Activated CD4-positive, alpha-beta memory T cell treated with anti-CD3 and anti-CD28 coated beads for 36 hours (primary cell): ENCODE measurements at regions not wholly inside any gene's neighbourhood (a gene's known extent, or its start where the extent isn't known, plus 50 kb on each side); places are given as distances from the start of the nearest gene placed in this dataset.
"Not testable (repeated sequence)": the region's sequence is repeated elsewhere in the genome, so short reads cannot be mapped to it uniquely, and the experiment has no call there.

Source experiments
- CTCF ChIA-PET: fragments of 350-600 bp; sonication (Branson Sonifier 250); formaldehyde crosslinking; loops from one replicate; lab custom pipeline; 2021; ENCODE audit warnings: antibody characterized with exemption, inconsistent platforms; lab: Charles Lee
- POLR2A ChIA-PET: fragments of 350-600 bp; sonication (Branson Sonifier 250); formaldehyde crosslinking; loops from one replicate; lab custom pipeline; 2021; ENCODE audit warnings: antibody characterized with exemption; lab: Charles Lee
- DNase-seq: peaks from one replicate; pipeline ENCODE4 v3.0.0-alpha.2; 2020
- H3K27ac Mint-ChIP-seq: one replicate; pipeline ENCODE4 v1.8.0; 2021; ENCODE audit warnings: mixed read lengths
- H3K27me3 Mint-ChIP-seq: one replicate; pipeline ENCODE4 v1.8.0; 2021; ENCODE audit warnings: mixed read lengths
- H3K36me3 Mint-ChIP-seq: one replicate; pipeline ENCODE4 v1.8.0; 2021; ENCODE audit warnings: mixed read lengths
- H3K4me1 Mint-ChIP-seq: one replicate; pipeline ENCODE4 v1.8.0; 2021; ENCODE audit warnings: low read depth, mixed read lengths
- H3K4me3 Mint-ChIP-seq: one replicate; pipeline ENCODE4 v1.8.0; 2021; ENCODE audit warnings: mild to moderate bottlenecking, mixed read lengths
- H3K9me3 Mint-ChIP-seq: one replicate; pipeline ENCODE4 v1.8.0; 2021; ENCODE audit warnings: mixed read lengths
- intact Hi-C: fragments of 100-400 bp; cut with micrococcal nuclease; formaldehyde crosslinking; loops from one replicate; pipeline ENCODE4 v1.15.1; 2023

DNA sequence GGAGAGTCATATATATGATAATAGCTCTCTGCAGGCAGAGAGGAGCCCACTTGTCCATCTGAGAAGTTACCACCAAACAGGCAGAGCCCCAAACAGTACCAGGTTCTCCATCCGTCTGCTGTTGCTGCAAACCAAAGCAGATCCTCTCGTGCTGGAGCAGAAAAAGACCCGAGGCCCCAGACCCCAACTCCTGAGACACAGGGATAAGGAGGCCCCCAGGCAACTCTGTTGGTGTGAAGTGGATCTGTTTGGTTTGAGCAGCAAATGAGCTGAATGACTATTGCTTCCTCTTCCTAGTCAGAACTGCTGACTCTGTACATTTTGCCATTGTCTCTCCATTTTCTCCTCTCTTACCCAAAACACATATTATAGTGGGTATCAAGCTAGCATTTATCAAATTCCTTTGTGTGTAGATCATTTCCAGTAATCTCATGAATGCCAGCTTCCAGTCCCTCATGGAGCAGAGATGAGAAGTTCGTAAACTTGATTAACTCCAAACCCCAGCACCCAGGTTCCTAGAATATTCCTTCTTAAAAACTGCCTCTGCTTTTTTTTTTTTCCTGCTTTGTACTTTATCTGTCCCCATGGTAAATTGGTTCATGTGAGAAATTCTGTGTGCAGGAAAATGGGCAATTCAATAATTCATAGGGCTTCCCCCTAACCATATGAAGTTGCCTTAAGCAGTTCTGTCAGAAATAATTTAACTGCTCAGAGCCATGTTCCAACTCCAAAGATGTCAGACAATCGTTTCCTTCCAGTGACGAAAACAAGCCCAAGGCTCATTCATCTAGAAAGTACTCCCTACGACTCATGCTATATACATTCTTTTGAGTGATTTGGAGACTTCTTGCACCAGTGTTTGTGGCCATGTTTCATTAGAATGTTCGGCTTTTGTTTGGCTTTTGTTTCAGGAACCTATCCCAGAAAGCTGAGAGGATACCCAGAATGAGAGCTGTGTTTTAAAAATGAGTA is 98.6 kb upstream of the ATXN3L start:
- Mint-ChIP-seq H3K36me3 (no peaks in the 10 kb centered on the region), H3K4me1 (peaks cover 10% of the 10 kb centered on the region), H3K27ac (no peak overlapping the region), H3K27me3 (no peaks in the 10 kb centered on the region), H3K4me3 (no peak overlapping the region), H3K9me3 (no peaks in the 10 kb centered on the region)
- intact Hi-C loops = loop anchor here (2.0 to 10.0 kb wide), 2 partner anchors 32 to 56 kb away; no protein-coding TSS in a partner anchor
- CTCF ChIA-PET = interaction anchor here (0.6 kb wide), 1 partner anchor 73 kb away, joined by 3 read pairs; no protein-coding TSS in a partner anchor
- no peak for DNase-seq
- POLR2A ChIA-PET = interaction anchor here (0.7 kb wide), 1 partner anchor 448 kb away, joined by 4 read pairs; no protein-coding TSS in a partner anchor

DNA sequence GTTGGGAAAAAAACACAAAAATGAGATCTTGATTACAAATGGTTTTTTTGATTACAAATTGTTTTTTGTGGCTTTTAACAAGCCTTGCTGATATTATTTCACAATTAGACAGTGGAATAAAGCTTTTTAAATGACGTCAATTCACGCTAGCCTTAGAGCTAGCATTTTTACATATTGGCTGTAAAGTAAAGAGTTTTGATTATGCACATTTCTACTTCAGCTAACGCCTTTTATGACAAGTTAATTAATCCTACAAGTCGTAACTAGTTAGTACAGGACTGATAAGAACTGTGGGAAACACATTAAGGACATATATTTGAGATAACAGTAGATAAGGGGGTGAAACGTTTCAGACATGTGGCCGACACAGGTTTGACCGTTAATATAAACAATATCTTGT is 95.7 kb upstream of the ATXN3L start:
- intact Hi-C loops = loop anchor here (10.0 kb wide), 1 partner anchor 59 kb away; no protein-coding TSS in a partner anchor
- H3K27ac Mint-ChIP-seq = no peak overlapping the region
- H3K4me3 Mint-ChIP-seq = no peak overlapping the region
- H3K9me3 Mint-ChIP-seq = no peaks in the 10 kb centered on the region
- ChIA-PET CTCF (no interaction called here), POLR2A (no interaction called here)
- H3K27me3 Mint-ChIP-seq = no peaks in the 10 kb centered on the region
- no peaks in the 10 kb centered on the region for H3K36me3 Mint-ChIP-seq
- H3K4me1 Mint-ChIP-seq = peaks cover 8% of the 10 kb centered on the region
- DNase-seq = no peak

DNA sequence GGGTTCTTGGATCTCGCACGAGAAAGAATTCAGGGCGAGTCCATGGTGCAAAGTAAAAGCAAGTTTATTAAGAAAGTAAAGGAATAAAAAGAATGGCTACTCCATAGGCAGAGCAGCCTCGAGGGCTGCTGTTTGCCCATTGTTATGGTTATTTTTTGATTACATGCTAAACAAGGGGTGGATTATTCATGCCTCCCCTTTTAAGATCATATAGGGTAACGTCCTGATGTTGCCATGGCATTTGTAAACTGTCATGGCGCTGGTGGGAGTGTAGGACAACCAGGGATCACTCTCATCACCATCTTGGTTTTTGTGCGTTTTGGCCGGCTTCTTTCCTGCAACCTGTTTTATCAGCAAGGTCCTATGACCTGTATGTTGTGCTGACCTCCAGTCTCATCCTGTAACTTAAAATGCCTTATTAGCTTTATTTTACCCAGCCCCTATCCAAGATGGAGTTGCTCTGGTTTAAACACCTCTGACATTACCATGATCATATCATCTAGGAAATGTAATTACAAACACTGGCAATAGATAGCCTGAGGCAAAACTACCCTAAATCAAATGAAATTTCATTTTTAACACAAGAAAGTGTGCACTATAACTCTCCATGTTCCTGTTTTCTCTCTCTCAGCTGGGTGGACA is 94.3 kb upstream of the ATXN3L start:
- H3K27me3 Mint-ChIP-seq = no peaks in the 10 kb centered on the region
- H3K4me3 Mint-ChIP-seq = no peak overlapping the region
- no peak overlapping the region for H3K27ac Mint-ChIP-seq
- ChIA-PET POLR2A (no interaction called here), CTCF (interaction anchor here (1.1 kb wide), 1 partner anchor 9 kb away, joined by 3 read pairs; no protein-coding TSS in a partner anchor)
- no peaks in the 10 kb centered on the region for H3K36me3 Mint-ChIP-seq
- no peaks in the 10 kb centered on the region for H3K9me3 Mint-ChIP-seq
- intact Hi-C loops = loop anchor here (10.0 kb wide), 1 partner anchor 61 kb away; no protein-coding TSS in a partner anchor
- H3K4me1 Mint-ChIP-seq = peaks cover 6% of the 10 kb centered on the region
- DNase-seq = no peak

DNA sequence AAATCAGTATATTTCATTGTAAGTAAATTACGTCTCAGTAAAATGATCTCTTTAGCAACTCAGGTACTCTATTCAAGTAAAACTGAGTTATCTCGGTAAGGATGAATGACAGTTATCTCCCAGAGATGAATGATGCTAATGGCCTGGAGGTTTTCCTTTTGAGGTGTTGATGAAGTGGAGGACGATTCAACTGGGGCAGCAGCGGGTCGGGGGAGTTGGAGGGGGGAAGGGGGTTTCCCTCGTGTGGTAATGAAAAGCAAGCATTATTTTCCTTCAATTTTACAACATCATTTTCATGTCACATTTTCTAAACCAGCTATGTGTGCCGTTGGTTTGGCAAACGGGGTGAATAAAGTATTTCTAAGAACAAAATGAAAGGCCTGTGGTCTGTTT is 92.4 kb upstream of the ATXN3L start:
- Mint-ChIP-seq H3K4me3 (no peak overlapping the region), H3K27ac (no peak overlapping the region), H3K27me3 (no peaks in the 10 kb centered on the region), H3K9me3 (no peaks in the 10 kb centered on the region), H3K36me3 (peaks cover 2% of the 10 kb centered on the region), H3K4me1 (no peaks in the 10 kb centered on the region)
- no peak for DNase-seq
- ChIA-PET POLR2A (no interaction called here), CTCF (interaction anchor here (1.5 kb wide), 1 partner anchor 466 kb away, joined by 4 read pairs; no protein-coding TSS in a partner anchor)
- intact Hi-C loops = loop anchor here (10.0 kb wide), 1 partner anchor 63 kb away; no protein-coding TSS in a partner anchor

DNA sequence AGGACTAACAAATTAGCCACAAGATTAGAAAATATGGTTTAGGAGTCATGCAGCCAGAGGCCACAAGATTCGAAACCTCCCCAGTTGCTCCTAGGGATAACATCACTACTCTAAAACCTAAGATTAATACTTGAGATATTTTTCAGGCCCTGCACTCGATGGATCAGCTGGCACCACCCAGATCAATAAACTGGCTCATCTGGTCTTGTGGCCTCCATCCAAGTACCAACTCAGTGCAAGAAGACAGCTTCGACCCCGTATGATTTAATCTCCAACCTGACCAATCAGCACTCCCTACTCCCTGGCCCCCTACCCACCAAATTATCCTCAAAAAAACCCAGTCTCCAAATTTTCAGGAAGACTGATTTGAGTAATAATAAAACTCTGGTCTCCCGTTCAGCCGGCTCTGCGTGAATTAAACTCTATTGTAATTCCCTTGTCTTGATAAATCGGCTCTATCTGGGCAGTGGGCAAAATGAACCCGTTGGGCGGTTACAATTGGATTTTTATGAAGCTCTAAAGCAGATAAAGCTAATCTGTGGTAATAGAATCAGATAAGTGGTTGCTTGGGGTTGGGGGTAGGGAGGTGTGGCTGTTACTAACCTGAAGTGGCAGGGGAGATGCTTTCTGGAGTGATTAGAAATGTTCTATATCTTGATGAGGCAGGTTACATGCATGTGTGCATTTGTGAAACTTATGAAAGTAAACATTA is 91.8 kb upstream of the ATXN3L start:
- CTCF ChIA-PET = interaction anchor here (1.5 kb wide), 1 partner anchor 465 kb away, joined by 4 read pairs; no protein-coding TSS in a partner anchor
- intact Hi-C loops = loop anchor here (10.0 kb wide), 1 partner anchor 63 kb away; no protein-coding TSS in a partner anchor
- POLR2A ChIA-PET = no interaction called here
- no peak for DNase-seq
- Mint-ChIP-seq H3K4me1 (no peaks in the 10 kb centered on the region), H3K9me3 (no peaks in the 10 kb centered on the region), H3K27ac (no peak overlapping the region), H3K36me3 (peaks cover 2% of the 10 kb centered on the region), H3K4me3 (no peak overlapping the region), H3K27me3 (no peaks in the 10 kb centered on the region)

DNA sequence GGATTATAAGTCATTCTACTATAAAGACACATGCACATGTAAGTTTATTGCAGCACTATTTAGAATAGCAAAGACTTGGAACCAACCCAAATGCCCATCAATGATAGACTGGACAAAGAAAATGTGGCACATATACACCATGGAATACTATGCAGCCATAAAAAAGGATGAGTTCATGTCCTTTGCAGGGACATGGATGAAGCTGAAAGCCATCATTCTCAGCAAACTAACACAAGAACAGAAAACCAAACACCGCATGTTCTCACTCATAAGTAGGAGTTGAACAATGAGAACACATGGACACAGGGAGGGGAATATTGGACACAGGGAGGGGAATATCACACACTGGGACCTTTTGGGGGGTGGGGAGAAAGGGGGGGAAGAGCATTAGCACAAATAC is 88.7 kb upstream of the ATXN3L start:
- H3K9me3 Mint-ChIP-seq, H3K36me3 Mint-ChIP-seq, H3K27ac Mint-ChIP-seq, CTCF ChIA-PET, intact Hi-C loops, H3K4me3 Mint-ChIP-seq, H3K4me1 Mint-ChIP-seq, DNase-seq, POLR2A ChIA-PET, H3K27me3 Mint-ChIP-seq: not testable (repeated sequence)

DNA sequence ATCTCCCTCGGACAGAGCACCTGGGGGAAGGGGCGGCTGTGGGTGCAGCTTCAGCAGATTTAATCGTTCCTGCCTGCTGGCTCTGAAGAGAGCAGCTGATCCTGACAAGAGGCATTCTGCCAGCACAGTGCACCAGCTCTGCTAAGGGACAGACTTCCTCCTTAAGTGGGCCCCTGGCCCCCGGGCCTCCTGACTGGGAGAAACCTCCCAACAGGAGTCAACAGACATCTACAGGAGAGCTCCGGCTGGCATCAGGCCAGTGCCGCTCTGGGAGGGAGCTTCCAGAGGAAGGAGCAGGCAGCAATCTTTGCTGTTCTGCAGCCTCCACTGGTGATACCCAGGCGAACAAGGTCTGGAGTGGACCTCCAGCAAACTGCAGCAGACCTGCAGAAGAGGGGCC is 84.9 kb upstream of the ATXN3L start:
- CTCF ChIA-PET, H3K4me3 Mint-ChIP-seq, H3K9me3 Mint-ChIP-seq, POLR2A ChIA-PET, H3K36me3 Mint-ChIP-seq, intact Hi-C loops, H3K27ac Mint-ChIP-seq, H3K4me1 Mint-ChIP-seq, DNase-seq, H3K27me3 Mint-ChIP-seq: not testable (repeated sequence)

DNA sequence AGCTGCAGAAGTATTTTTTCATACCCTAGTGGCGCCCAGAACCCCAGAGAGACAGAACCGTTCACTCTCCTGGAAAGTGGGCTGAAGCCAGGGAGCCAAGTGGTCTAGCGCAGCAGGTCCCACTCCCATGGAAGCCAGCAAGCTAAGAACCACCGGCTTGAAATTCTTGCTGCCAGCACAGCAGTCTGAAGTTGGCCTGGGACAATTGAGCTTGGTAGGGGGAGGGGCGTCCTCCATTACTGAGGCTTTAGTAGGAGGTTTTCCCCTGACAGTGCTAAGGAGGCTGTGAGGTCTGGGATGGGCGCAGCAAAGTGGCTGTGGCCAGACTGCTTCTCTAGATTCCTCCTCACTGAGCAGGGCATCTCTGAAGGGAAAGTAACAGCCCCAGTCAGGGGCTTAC is 84.5 kb upstream of the ATXN3L start:
- ChIA-PET CTCF (no interaction called here), POLR2A (no interaction called here)
- Mint-ChIP-seq H3K9me3 (peaks cover 2% of the 10 kb centered on the region), H3K27ac (no peak overlapping the region), H3K4me3 (no peak overlapping the region), H3K36me3 (peaks cover 2% of the 10 kb centered on the region), H3K27me3 (no peaks in the 10 kb centered on the region), H3K4me1 (no peaks in the 10 kb centered on the region)
- intact Hi-C loops = no loop called here
- DNase-seq = no peak

DNA sequence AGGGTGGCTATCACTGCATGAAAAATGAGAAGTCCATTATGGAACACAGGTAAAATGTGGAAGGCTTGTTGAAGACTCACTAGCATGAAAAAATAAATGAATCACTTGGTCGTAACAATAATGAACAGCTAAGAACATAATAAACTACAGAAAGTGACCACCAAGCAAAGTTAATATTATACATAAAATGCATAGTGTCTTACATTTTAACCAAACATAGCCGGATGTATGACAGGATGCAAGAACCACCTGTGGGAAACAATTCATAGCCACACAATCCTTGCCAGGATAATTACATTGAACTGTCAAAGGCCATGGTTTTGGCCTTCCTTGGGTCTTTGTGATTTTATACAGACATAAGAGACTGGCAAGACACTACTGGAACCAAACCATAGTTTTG is 81.9 kb upstream of the ATXN3L start:
- H3K4me1 Mint-ChIP-seq = peaks cover 6% of the 10 kb centered on the region
- no peak overlapping the region for H3K4me3 Mint-ChIP-seq
- no peaks in the 10 kb centered on the region for H3K27me3 Mint-ChIP-seq
- no peak overlapping the region for H3K27ac Mint-ChIP-seq
- no peaks in the 10 kb centered on the region for H3K36me3 Mint-ChIP-seq
- ChIA-PET CTCF (no interaction called here), POLR2A (no interaction called here)
- no peak for DNase-seq
- intact Hi-C loops = no loop called here
- H3K9me3 Mint-ChIP-seq = peaks cover 2% of the 10 kb centered on the region

DNA sequence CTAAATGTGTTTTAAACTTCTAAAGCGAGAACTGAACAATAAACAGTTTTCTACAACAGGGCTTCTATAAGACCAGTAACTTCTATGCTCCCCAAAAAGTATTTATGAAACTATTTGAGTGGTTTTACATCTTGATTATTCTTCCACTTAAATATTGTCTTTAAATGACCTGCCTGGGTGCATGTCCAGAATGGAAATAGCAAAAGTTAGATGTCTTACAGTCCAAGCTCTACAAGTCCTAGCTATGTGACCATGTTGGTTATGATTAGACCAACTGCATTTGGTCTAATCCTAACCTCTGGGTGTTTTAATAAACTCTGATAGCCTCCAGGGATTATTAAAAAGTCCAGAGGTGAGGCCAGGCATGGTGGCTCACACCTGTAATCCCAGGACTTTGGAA is 79.0 kb upstream of the ATXN3L start:
- Mint-ChIP-seq H3K4me3 (no peak overlapping the region), H3K4me1 (peaks cover 11% of the 10 kb centered on the region), H3K36me3 (no peaks in the 10 kb centered on the region), H3K9me3 (no peaks in the 10 kb centered on the region), H3K27me3 (no peaks in the 10 kb centered on the region), H3K27ac (no peak overlapping the region)
- POLR2A ChIA-PET = no interaction called here
- intact Hi-C loops = no loop called here
- CTCF ChIA-PET = no interaction called here
- DNase-seq = no peak

DNA sequence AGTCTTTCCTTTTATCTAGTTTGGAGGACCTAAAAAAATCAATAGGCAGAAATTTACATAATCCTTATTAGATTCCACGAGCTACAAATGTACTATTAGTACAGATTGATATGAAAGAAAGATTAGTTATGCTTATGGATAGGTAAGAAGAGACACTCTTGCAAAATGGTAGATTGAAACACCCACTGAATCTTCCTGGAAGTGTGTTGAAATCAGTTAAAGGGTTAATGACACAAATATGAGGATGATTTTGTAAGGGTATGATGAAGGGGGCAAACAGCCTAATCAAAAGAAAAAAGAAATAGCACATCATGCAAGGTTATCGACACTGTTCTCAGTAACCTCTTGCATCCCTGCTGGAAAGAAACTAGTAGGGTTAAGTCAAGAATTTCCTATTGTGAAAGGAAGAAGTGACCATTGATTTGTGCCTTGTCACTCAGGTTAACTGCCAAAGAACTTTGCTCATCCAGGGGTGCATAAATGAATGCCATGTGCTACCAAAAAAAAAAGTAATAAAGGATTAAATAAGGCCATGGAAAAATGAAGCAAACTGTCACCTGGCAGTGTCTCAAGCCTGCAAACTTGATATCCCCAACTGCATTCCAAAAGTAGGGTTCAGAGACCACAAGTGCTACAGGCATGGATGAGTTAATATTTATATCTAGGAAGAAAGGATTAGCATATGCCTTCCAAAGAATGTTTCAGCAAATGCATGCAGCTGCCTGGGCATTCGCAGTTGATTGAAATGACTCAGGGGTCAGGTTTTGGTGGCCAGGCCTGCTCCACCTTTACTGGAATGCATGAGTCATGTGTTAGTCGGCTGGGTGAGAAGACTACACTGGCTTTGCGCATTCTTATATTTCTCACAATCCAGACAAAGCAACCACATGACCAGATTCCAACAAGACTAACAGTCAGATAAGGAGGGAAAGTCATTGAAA is 78.3 kb upstream of the ATXN3L start:
- Mint-ChIP-seq H3K4me1 (peaks cover 11% of the 10 kb centered on the region), H3K36me3 (no peaks in the 10 kb centered on the region), H3K27me3 (no peaks in the 10 kb centered on the region), H3K9me3 (no peaks in the 10 kb centered on the region), H3K4me3 (no peak overlapping the region), H3K27ac (no peak overlapping the region)
- intact Hi-C loops = no loop called here
- DNase-seq = peak; percentile 62
- CTCF ChIA-PET = interaction anchor here (1.0 kb wide), 1 partner anchor 451 kb away, joined by 3 read pairs; no protein-coding TSS in a partner anchor
- POLR2A ChIA-PET = no interaction called here
